ENCODE measurements at regions not wholly inside any gene's neighbourhood (a gene's known extent, or its start where the extent isn't known, plus 50 kb on each side); places are given as distances from the start of the nearest gene placed in this dataset.
"Not testable (repeated sequence)": the region's sequence is repeated elsewhere in the genome, so short reads cannot be mapped to it uniquely, and the experiment has no call there.

DNA sequence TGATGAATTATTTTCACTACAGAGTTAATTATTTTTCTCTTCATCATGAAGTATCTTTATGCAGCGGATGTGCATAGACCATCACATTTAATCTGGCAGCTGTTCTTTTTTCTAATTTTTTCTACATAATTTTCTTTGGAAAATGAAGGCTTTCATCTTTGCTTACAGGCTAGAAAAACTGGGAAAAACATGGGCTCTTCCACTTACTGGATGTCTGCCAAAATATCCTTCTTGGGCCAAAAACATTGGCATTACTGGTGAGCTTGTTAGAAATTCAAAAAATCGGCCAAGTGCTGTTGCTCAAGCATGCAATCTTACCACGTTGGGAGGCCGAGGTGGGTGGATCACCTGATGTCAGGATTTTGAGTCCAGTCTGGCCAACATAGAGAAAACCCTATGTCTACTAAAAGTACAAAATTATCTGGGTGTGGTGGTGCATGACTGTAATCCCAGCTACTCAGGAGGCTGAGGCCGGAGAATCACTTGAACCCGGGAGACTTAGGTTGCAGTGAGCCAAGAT lies 176.8 kb downstream of the ZNF737 start:
- no peak overlapping the region for H3K9ac ChIP-seq (ENCODE audit: low read length)
- peaks cover 83% of the 10 kb centered on the region for H3K9me3 ChIP-seq (ENCODE audit: control insufficient read depth, low read length)
- no peaks in the 10 kb centered on the region for H3K79me1 ChIP-seq (replicated peaks; ENCODE audit: low read length, poor library complexity, severe bottlenecking)
- no peak overlapping the region for H2BK15ac ChIP-seq (ENCODE audit: low read depth, poor library complexity, severe bottlenecking)
- H2BK120ac ChIP-seq (ENCODE audit: low read depth, low read length), result no peak overlapping the region
- no peak overlapping the region for H3K23ac ChIP-seq (ENCODE audit: low read length in 2 of 2)
- WGBS, result 91% methylated on average over 5 of the region's 6 CpGs
- H3K36me3 ChIP-seq (ENCODE audit: control insufficient read depth in 1 of 2, insufficient read depth in 2 of 2, low read depth in 1 of 2, low read length in 2 of 2), result no peaks in the 10 kb centered on the region
- H2BK5ac ChIP-seq (ENCODE audit: low read depth, low read length, poor library complexity, severe bottlenecking), result no peak overlapping the region
- no peak overlapping the region for H3K4me2 ChIP-seq (ENCODE audit: low read length, poor library complexity, severe bottlenecking)
- H3K4ac ChIP-seq (ENCODE audit: low read depth in 1 of 2, low read length in 2 of 2), result no peak overlapping the region
- H3K27me3 ChIP-seq (ENCODE audit: control insufficient read depth in 1 of 2, insufficient read depth in 1 of 2, low read length in 2 of 2), result no peaks in the 10 kb centered on the region
- H2BK12ac ChIP-seq (ENCODE audit: low read length in 2 of 2), result no peak overlapping the region
- H3K18ac ChIP-seq (ENCODE audit: low read depth in 1 of 2, low read length in 2 of 2), result no peak overlapping the region
- H2AK5ac ChIP-seq (ENCODE audit: low read length, severe bottlenecking), result no peak overlapping the region
- no peak overlapping the region for H2AFZ ChIP-seq (ENCODE audit: low read depth, low read length)
- no peak for DNase-seq
- no peak overlapping the region for H3K4me3 ChIP-seq (ENCODE audit: insufficient read depth in 1 of 2, low read depth in 1 of 2, low read length in 2 of 2)
- no peaks in the 10 kb centered on the region for H3K4me1 ChIP-seq (ENCODE audit: control insufficient read depth, insufficient read depth, low read depth, low read length)
- no peak overlapping the region for H3K14ac ChIP-seq (ENCODE audit: low read length in 2 of 2)
- H3K27ac ChIP-seq (ENCODE audit: low read length, poor library complexity, severe bottlenecking), result no peak overlapping the region
- H4K91ac ChIP-seq (ENCODE audit: low read length), result no peak overlapping the region
- no peak overlapping the region for H4K8ac ChIP-seq (ENCODE audit: low read length)

DNA sequence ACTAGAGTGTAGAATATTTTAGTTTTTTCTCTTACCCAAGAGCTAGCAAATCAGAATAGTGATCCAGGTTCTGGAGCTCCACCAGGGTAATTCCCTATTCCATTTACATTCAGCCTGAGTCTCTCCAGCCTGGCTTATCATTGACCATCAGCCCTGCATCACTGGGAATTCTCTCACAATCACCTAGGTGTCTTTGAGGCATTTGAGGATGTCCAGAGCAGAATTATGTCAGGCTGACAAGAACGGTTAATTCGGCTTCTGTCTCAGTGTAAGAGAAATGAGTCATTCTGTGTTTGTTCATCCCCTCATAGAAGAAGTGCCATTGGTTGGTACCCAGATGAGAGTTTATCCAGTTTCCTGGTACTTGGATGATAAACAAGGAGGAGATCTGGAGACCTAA lies 180.5 kb downstream of the ZNF737 start:
- H2AK5ac ChIP-seq (ENCODE audit: low read length, severe bottlenecking), result no peak overlapping the region
- 38% methylated on average over 2 of the region's 2 CpGs for WGBS
- no peak overlapping the region for H3K4me2 ChIP-seq (ENCODE audit: low read length, poor library complexity, severe bottlenecking)
- H3K79me1 ChIP-seq (replicated peaks; ENCODE audit: low read length, poor library complexity, severe bottlenecking), result no peaks in the 10 kb centered on the region
- no peak overlapping the region for H4K91ac ChIP-seq (ENCODE audit: low read length)
- no peak for DNase-seq
- H3K18ac ChIP-seq (ENCODE audit: low read depth in 1 of 2, low read length in 2 of 2), result no peak overlapping the region
- no peak overlapping the region for H2BK12ac ChIP-seq (ENCODE audit: low read length in 2 of 2)
- H2BK5ac ChIP-seq (ENCODE audit: low read depth, low read length, poor library complexity, severe bottlenecking), result no peak overlapping the region
- H3K4me1 ChIP-seq (ENCODE audit: control insufficient read depth, insufficient read depth, low read depth, low read length), result no peaks in the 10 kb centered on the region
- no peak overlapping the region for H3K23ac ChIP-seq (ENCODE audit: low read length in 2 of 2)
- H3K4me3 ChIP-seq (ENCODE audit: insufficient read depth in 1 of 2, low read depth in 1 of 2, low read length in 2 of 2), result no peak overlapping the region
- H3K4ac ChIP-seq (ENCODE audit: low read depth in 1 of 2, low read length in 2 of 2), result no peak overlapping the region
- H2AFZ ChIP-seq (ENCODE audit: low read depth, low read length), result no peak overlapping the region
- H3K9ac ChIP-seq (ENCODE audit: low read length), result no peak overlapping the region
- no peak overlapping the region for H3K14ac ChIP-seq (ENCODE audit: low read length in 2 of 2)
- H2BK15ac ChIP-seq (ENCODE audit: low read depth, poor library complexity, severe bottlenecking), result no peak overlapping the region
- H3K27ac ChIP-seq (ENCODE audit: low read length, poor library complexity, severe bottlenecking), result no peak overlapping the region
- H3K27me3 ChIP-seq (ENCODE audit: control insufficient read depth in 1 of 2, insufficient read depth in 1 of 2, low read length in 2 of 2), result no peaks in the 10 kb centered on the region
- H4K8ac ChIP-seq (ENCODE audit: low read length), result no peak overlapping the region
- no peak overlapping the region for H2BK120ac ChIP-seq (ENCODE audit: low read depth, low read length)
- peaks cover 77% of the 10 kb centered on the region for H3K9me3 ChIP-seq (ENCODE audit: control insufficient read depth, low read length)
- H3K36me3 ChIP-seq (ENCODE audit: control insufficient read depth in 1 of 2, insufficient read depth in 2 of 2, low read depth in 1 of 2, low read length in 2 of 2), result no peaks in the 10 kb centered on the region

- WGBS, result 11% methylated on average over 3 of the region's 6 CpGs
- H2AFZ ChIP-seq (ENCODE audit: low read depth, low read length), result no peak overlapping the region
- no peak for DNase-seq
These were observed 193.7 kb downstream of the ZNF737 start for GRCh38 chr19:20371911-20372310.

GRCh38 chr19:20371304-20371703 lies 194.3 kb downstream of the ZNF737 start:
- not testable (repeated sequence) for H2BK5ac ChIP-seq (ENCODE audit: low read depth, low read length, poor library complexity, severe bottlenecking); H4K91ac ChIP-seq (ENCODE audit: low read length); DNase-seq; H3K36me3 ChIP-seq (ENCODE audit: control insufficient read depth in 1 of 2, insufficient read depth in 2 of 2, low read depth in 1 of 2, low read length in 2 of 2); H2BK120ac ChIP-seq (ENCODE audit: low read depth, low read length); H2AK5ac ChIP-seq (ENCODE audit: low read length, severe bottlenecking); H3K9ac ChIP-seq (ENCODE audit: low read length); H2BK12ac ChIP-seq (ENCODE audit: low read length in 2 of 2); H3K27ac ChIP-seq (ENCODE audit: low read length, poor library complexity, severe bottlenecking); H3K4me3 ChIP-seq (ENCODE audit: insufficient read depth in 1 of 2, low read depth in 1 of 2, low read length in 2 of 2); H2BK15ac ChIP-seq (ENCODE audit: low read depth, poor library complexity, severe bottlenecking); H3K14ac ChIP-seq (ENCODE audit: low read length in 2 of 2); H2AFZ ChIP-seq (ENCODE audit: low read depth, low read length); H4K8ac ChIP-seq (ENCODE audit: low read length); H3K4me1 ChIP-seq (ENCODE audit: control insufficient read depth, insufficient read depth, low read depth, low read length); H3K23ac ChIP-seq (ENCODE audit: low read length in 2 of 2); H3K18ac ChIP-seq (ENCODE audit: low read depth in 1 of 2, low read length in 2 of 2); H3K27me3 ChIP-seq (ENCODE audit: control insufficient read depth in 1 of 2, insufficient read depth in 1 of 2, low read length in 2 of 2); H3K79me1 ChIP-seq (replicated peaks; ENCODE audit: low read length, poor library complexity, severe bottlenecking); H3K4ac ChIP-seq (ENCODE audit: low read depth in 1 of 2, low read length in 2 of 2); H3K4me2 ChIP-seq (ENCODE audit: low read length, poor library complexity, severe bottlenecking)
- WGBS, result 27% methylated on average over 4 of the region's 6 CpGs
- peaks cover 64% of the 10 kb centered on the region for H3K9me3 ChIP-seq (ENCODE audit: control insufficient read depth, low read length)

More at GRCh38 chr19:20371911-20372310, 193.7 kb downstream of the ZNF737 start:
- Histone ChIP-seq H3K4ac (ENCODE audit: low read depth in 1 of 2, low read length in 2 of 2) (no peak overlapping the region), H4K8ac (ENCODE audit: low read length) (no peak overlapping the region), H2BK120ac (ENCODE audit: low read depth, low read length) (no peak overlapping the region), H3K4me3 (ENCODE audit: insufficient read depth in 1 of 2, low read depth in 1 of 2, low read length in 2 of 2) (no peak overlapping the region), H3K18ac (ENCODE audit: low read depth in 1 of 2, low read length in 2 of 2) (no peak overlapping the region), H4K91ac (ENCODE audit: low read length) (no peak overlapping the region), H3K79me1 (replicated peaks; ENCODE audit: low read length, poor library complexity, severe bottlenecking) (no peaks in the 10 kb centered on the region), H3K9ac (ENCODE audit: low read length) (no peak overlapping the region), H3K14ac (ENCODE audit: low read length in 2 of 2) (no peak overlapping the region), H3K27ac (ENCODE audit: low read length, poor library complexity, severe bottlenecking) (no peak overlapping the region), H3K36me3 (ENCODE audit: control insufficient read depth in 1 of 2, insufficient read depth in 2 of 2, low read depth in 1 of 2, low read length in 2 of 2) (no peaks in the 10 kb centered on the region), H3K4me2 (ENCODE audit: low read length, poor library complexity, severe bottlenecking) (no peak overlapping the region), H2BK5ac (ENCODE audit: low read depth, low read length, poor library complexity, severe bottlenecking) (no peak overlapping the region), H3K27me3 (ENCODE audit: control insufficient read depth in 1 of 2, insufficient read depth in 1 of 2, low read length in 2 of 2) (no peaks in the 10 kb centered on the region), H2BK12ac (ENCODE audit: low read length in 2 of 2) (no peak overlapping the region), H2AK5ac (ENCODE audit: low read length, severe bottlenecking) (no peak overlapping the region), H3K23ac (ENCODE audit: low read length in 2 of 2) (no peak overlapping the region), H3K9me3 (ENCODE audit: control insufficient read depth, low read length) (peaks cover 61% of the 10 kb centered on the region), H3K4me1 (ENCODE audit: control insufficient read depth, insufficient read depth, low read depth, low read length) (no peaks in the 10 kb centered on the region), H2BK15ac (ENCODE audit: low read depth, poor library complexity, severe bottlenecking) (no peak overlapping the region)
